ENCODE measurements at regions not wholly inside any gene's neighbourhood (a gene's known extent, or its start where the extent isn't known, plus 50 kb on each side); places are given as distances from the start of the nearest gene placed in this dataset.

DNA sequence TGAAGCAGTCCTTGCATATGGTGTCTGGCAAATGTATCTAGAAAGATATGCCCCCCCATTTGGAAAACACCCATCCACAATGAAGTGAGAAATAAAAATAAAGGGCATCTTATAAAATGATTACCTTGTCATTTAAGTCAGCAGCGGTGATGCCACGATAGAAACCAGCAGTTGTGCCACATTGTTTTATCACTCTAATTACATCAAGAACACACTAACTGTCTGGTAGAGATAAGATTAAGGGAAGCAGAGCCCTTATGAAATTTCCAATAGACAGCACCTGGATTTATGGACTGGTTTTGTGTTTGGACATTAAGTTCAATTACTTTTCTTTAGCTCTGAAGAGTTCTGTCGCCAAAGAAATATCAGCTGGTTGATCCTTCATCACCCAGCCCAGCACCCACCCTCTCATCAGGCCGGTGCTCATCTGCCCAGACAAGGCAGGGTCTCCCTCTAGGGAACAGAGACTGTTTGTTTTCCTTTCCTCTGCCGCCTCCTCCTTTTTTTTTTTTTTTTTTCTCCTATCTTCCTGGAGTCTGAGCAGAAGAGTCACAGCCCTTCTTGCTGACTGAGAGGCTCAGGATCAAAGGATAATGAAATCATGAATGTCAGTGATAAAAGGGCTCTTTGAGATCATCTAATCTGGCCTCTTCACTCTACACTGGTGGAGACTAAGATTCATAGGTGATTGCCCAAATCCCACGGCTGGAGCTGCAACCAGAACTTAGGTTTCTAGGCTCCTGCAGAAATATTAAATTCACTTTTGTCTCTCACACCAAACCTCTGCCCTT lies 464.1 kb downstream of the NTRK3 start:
- WGBS, 2 donors, result 41 to 46% methylated on average over 6 of the region's 6 CpGs
- TF ChIP-seq, protein P1, sequence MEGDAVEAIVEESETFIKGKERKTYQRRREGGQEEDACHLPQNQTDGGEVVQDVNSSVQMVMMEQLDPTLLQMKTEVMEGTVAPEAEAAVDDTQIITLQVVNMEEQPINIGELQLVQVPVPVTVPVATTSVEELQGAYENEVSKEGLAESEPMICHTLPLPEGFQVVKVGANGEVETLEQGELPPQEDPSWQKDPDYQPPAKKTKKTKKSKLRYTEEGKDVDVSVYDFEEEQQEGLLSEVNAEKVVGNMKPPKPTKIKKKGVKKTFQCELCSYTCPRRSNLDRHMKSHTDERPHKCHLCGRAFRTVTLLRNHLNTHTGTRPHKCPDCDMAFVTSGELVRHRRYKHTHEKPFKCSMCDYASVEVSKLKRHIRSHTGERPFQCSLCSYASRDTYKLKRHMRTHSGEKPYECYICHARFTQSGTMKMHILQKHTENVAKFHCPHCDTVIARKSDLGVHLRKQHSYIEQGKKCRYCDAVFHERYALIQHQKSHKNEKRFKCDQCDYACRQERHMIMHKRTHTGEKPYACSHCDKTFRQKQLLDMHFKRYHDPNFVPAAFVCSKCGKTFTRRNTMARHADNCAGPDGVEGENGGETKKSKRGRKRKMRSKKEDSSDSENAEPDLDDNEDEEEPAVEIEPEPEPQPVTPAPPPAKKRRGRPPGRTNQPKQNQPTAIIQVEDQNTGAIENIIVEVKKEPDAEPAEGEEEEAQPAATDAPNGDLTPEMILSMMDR (IDR thresholded peaks at IDR 0.05), result no peak
- TF ChIP-seq POLR2A (IDR thresholded peaks at IDR 0.05), result no peak
- Histone ChIP-seq H3K4me3 (no peak overlapping the region), H3K27ac (no peak overlapping the region), H3K27me3 (no peaks in the 10 kb centered on the region), H3K4me1 (no peaks in the 10 kb centered on the region), H3K9me3 (no peaks in the 10 kb centered on the region), H3K36me3 (replicated peaks in 1 of 2; ENCODE audit: insufficient read depth in 1 of 2, low read depth in 2 of 2) (no peaks in the 10 kb centered on the region)
- intact Hi-C loops (cut with DNase I), result no loop called here
- ATAC-seq, result no peak
- no peak for DNase-seq

DNA sequence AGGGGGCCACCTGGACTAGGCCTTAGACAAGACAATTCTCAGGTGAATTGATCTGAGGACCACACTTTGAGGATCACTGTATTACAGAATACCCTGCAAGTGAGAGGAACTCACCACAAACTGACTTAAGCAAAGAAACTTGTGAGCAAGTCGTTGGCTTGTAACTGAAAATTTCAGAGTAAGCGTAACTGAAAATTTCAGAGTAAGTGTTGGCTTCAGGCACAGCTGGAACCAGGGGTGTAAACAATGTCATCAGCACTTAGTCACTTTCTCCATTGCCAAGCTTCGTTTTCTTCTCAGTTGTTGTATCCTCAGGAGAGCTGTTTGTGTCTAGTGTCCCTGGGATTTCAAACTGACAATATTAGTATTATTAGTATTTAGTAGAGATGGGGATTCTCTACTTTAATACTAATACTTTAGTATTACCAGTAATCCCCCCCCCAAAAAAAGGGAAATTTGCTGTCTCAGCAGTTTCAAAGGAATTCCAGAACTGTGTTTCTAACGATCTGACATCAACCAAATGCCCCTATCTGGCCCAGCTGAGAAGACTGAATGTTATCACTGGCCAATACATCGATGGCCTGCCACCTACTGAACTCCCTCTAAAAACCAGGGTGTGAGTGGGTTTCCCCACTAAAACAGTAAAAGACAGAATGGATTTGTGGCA lies 474.4 kb downstream of the NTRK3 start:
- TF ChIP-seq, protein P1 (IDR thresholded peaks at IDR 0.05), result no peak
- no peak for TF ChIP-seq POLR2A (IDR thresholded peaks at IDR 0.05)

DNA sequence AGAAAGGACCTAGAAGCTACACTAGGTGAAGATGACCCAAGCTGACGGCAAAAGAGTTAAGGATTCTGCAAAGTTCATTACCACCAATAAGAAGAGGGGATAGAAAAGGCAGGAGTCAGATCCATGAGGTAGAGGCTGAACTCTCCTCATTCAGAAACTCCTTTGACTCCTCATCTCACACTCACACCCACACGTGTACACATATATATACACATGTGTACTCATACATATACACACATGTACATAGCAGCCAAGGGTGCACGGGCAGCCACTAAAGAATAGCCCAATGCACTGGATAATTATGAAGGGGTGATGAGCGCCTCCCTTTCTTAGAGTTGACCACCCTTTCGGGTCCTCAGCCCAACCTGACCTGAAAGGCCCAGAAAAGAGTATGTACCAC lies 476.8 kb downstream of the NTRK3 start:
- WGBS, 2 donors, result 65 to 74% methylated on average over 5 of the region's 5 CpGs
- no peak for DNase-seq
- ATAC-seq, result no peak
- no peaks in the 10 kb centered on the region for H3K4me1 ChIP-seq
- H3K27ac ChIP-seq, result no peak overlapping the region
- no peaks in the 10 kb centered on the region for H3K9me3 ChIP-seq
- H3K4me3 ChIP-seq, result no peak overlapping the region
- intact Hi-C loops (cut with DNase I), result no loop called here
- H3K27me3 ChIP-seq, result no peaks in the 10 kb centered on the region
- no peaks in the 10 kb centered on the region for H3K36me3 ChIP-seq (replicated peaks in 1 of 2; ENCODE audit: insufficient read depth in 1 of 2, low read depth in 2 of 2)
- TF ChIP-seq, protein P1 (IDR thresholded peaks at IDR 0.05), result no peak
- TF ChIP-seq POLR2A (IDR thresholded peaks at IDR 0.05), result no peak

More for the DNA sequence above, 474.4 kb downstream of the NTRK3 start:
- H3K4me1 ChIP-seq, result no peaks in the 10 kb centered on the region
- no peaks in the 10 kb centered on the region for H3K27me3 ChIP-seq
- DNase-seq (no peak), ATAC-seq (no peak)
- no peaks in the 10 kb centered on the region for H3K36me3 ChIP-seq (replicated peaks in 1 of 2; ENCODE audit: insufficient read depth in 1 of 2, low read depth in 2 of 2)
- intact Hi-C loops (cut with DNase I), result no loop called here
- no peak overlapping the region for H3K27ac ChIP-seq
- H3K9me3 ChIP-seq, result no peaks in the 10 kb centered on the region
- 43 to 56% methylated on average over 5 of the region's 5 CpGs for WGBS, 2 donors
- H3K4me3 ChIP-seq, result no peak overlapping the region

DNA sequence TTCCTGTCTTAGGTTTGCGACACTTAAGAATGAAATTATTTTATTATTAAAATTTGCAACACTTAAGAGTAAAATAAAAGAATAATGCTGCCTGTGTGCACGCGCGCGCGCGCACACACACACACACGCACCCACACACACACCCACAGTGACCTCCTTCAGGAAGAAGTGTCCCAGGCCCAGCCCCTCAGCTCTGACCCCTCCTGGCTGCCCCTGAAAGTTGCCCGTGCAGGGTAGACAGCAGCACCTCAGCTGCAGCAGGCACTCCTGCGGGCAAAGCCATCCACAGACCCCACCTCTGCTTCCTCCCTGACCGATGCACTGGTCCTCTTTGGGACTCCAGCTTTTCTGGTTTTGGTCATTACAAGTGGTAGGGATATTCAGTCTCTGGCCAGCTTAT lies 478.2 kb downstream of the NTRK3 start:
- Histone ChIP-seq H3K4me1 (no peaks in the 10 kb centered on the region), H3K36me3 (replicated peaks in 1 of 2; ENCODE audit: insufficient read depth in 1 of 2, low read depth in 2 of 2) (no peaks in the 10 kb centered on the region), H3K27me3 (no peaks in the 10 kb centered on the region), H3K27ac (no peak overlapping the region), H3K9me3 (no peaks in the 10 kb centered on the region), H3K4me3 (no peak overlapping the region)
- TF ChIP-seq, protein P1 (IDR thresholded peaks at IDR 0.05), result no peak
- TF ChIP-seq POLR2A (IDR thresholded peaks at IDR 0.05), result no peak
- 75 to 80% methylated on average over 10 to 11 of the region's 11 CpGs for WGBS, 2 donors
- intact Hi-C loops (cut with DNase I), result no loop called here
- DNase-seq, result no peak
- no peak for ATAC-seq

Measured in body of pancreas (tissue), 4 donors.